ENCODE measurements at regions not wholly inside any gene's neighbourhood (a gene's known extent, or its start where the extent isn't known, plus 50 kb on each side); places are given as distances from the start of the nearest gene placed in this dataset.

DNA sequence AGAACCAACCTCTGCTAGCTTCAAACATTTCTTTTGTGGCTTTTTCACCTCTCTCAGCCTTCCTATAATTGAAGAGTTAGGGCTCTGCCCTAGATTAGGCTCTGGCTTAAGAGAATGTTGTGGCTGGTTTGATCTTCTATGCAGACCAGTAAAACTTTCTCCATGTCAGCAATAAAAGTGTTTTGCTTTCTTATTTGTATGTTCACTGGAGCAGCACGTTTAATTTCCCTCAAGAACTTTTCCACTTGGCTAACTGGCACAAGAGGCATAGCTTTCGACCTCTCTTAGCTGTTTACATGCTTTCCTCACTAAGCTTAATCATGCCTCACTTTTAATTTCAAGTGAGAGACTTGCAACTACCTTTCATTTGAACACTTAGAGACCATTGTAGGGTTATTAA, 964.7 kb downstream of the ROBO2 start:
- DNase-seq (ENCODE audit: extremely low read depth, low read depth), result no peak
- TF ChIP-seq, protein P1, sequence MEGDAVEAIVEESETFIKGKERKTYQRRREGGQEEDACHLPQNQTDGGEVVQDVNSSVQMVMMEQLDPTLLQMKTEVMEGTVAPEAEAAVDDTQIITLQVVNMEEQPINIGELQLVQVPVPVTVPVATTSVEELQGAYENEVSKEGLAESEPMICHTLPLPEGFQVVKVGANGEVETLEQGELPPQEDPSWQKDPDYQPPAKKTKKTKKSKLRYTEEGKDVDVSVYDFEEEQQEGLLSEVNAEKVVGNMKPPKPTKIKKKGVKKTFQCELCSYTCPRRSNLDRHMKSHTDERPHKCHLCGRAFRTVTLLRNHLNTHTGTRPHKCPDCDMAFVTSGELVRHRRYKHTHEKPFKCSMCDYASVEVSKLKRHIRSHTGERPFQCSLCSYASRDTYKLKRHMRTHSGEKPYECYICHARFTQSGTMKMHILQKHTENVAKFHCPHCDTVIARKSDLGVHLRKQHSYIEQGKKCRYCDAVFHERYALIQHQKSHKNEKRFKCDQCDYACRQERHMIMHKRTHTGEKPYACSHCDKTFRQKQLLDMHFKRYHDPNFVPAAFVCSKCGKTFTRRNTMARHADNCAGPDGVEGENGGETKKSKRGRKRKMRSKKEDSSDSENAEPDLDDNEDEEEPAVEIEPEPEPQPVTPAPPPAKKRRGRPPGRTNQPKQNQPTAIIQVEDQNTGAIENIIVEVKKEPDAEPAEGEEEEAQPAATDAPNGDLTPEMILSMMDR (IDR thresholded peaks at IDR 0.05; ENCODE audit: low read depth, low read length, missing control alignments), result no peak
- H3K4me3 ChIP-seq (replicated peaks; ENCODE audit: low read depth, low read length), result no peak overlapping the region

DNA sequence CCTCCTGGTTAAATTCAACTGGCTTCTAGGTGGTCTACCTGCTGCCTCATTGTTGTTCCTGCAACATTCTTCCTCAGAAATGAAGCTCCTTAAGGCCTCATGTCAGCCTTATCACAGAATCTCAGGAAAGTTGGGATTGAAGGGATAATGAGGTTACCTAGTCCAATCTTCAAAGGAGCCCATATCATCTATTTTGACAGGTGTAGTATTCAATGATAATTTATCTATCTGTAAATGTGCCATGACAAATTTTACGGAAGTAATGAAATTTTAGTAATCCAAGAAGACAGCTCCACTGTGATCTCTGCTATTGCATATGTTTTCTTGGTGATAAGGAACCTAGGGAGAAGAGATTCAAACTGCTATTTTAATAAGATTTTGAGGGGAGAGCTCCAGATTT, 973.8 kb downstream of the ROBO2 start:
- TF ChIP-seq, protein P1 (IDR thresholded peaks at IDR 0.05; ENCODE audit: low read depth, low read length, missing control alignments), result no peak
- DNase-seq (ENCODE audit: extremely low read depth, low read depth), result no peak

DNA sequence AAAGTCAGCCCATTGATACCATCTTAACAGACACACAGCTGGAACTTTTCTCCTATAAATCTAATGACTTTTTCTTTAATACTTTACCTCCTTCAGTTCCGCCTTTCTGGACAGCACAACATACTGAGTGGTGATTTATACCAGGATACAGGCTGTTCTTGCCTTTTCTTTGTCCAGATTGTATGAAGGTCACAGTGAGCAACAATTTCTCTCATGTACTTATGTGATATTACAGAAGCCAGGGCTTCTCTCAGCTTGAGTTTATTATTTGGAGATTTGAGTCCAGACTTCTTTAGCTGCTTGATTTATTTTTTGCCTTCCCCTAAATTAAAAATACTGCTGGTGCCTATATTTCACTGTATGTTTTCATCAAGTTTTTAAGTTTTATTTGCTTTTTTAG, 976.0 kb downstream of the ROBO2 start:
- TF ChIP-seq, protein P1 (IDR thresholded peaks at IDR 0.05; ENCODE audit: low read depth, low read length, missing control alignments), result no peak

More for the DNA sequence above, 973.8 kb downstream of the ROBO2 start:
- H3K4me3 ChIP-seq (replicated peaks; ENCODE audit: low read depth, low read length), result no peak overlapping the region

DNA sequence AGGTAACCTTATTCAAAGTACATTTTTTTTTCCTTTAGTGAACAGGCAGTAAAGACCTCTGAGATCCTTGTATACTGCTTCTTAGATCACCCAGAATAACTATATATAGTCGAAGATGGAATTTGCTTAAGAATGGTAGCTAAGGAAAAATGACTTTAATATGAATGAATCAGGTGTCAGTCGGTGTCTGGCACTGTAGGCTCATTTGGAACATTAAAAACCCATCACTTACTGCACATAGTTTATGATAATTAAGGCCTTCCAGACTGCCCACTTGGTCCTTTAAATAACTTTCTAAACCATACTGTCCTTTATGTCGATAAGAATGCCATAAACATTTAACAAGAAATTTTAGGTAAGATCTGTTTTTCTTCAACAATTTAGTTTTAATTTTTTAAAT, 981.8 kb downstream of the ROBO2 start:
- no peak overlapping the region for H3K4me3 ChIP-seq (replicated peaks; ENCODE audit: low read depth, low read length)
- DNase-seq (ENCODE audit: extremely low read depth, low read depth), result no peak
- TF ChIP-seq, protein P1 (IDR thresholded peaks at IDR 0.05; ENCODE audit: low read depth, low read length, missing control alignments), result no peak

More for the DNA sequence above, 976.0 kb downstream of the ROBO2 start:
- no peak overlapping the region for H3K4me3 ChIP-seq (replicated peaks; ENCODE audit: low read depth, low read length)
- DNase-seq (ENCODE audit: extremely low read depth, low read depth), result no peak

DNA sequence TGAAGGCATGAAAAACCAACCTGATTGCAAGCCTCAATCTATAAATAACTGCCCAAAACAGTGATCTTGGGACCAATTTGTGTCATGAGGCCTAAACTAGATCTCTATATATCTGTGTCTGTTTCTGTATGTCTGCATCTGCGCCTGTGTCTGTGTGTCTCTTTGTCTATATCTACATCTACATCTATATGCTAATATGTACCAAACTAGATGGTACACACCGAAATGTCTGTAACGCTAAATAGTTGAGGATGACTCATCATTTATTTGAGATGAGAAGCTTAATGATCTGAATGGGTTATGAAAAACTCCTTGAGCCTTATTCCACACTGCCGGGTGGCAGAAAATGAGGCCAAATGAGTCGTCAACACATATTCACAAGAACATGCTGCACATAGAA, 982.3 kb downstream of the ROBO2 start:
- TF ChIP-seq, protein P1 (IDR thresholded peaks at IDR 0.05; ENCODE audit: low read depth, low read length, missing control alignments), result no peak
- no peak overlapping the region for H3K4me3 ChIP-seq (replicated peaks; ENCODE audit: low read depth, low read length)
- no peak for DNase-seq (ENCODE audit: extremely low read depth, low read depth)

DNA sequence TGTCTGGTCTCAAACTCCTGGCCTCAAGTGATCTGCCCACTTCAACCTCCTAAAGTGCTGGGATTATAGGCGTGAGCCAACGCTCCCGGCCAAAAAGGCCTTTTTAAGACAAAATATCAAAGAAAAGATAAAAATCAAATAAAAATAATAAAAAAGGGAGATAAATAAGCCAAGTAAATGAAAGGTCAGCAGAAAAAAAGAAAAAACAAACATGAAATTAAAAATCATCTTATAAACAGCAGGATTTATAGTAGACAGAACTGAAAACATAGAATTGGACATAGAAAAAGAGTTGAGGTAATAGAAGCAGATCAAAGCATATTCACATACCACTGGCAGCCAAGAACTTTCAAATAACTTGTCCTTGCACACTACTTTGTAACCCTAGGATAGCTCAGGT, 983.4 kb downstream of the ROBO2 start:
- TF ChIP-seq, protein P1 (IDR thresholded peaks at IDR 0.05; ENCODE audit: low read depth, low read length, missing control alignments), result no peak
- H3K4me3 ChIP-seq (replicated peaks; ENCODE audit: low read depth, low read length), result no peak overlapping the region
- no peak for DNase-seq (ENCODE audit: extremely low read depth, low read depth)

DNA sequence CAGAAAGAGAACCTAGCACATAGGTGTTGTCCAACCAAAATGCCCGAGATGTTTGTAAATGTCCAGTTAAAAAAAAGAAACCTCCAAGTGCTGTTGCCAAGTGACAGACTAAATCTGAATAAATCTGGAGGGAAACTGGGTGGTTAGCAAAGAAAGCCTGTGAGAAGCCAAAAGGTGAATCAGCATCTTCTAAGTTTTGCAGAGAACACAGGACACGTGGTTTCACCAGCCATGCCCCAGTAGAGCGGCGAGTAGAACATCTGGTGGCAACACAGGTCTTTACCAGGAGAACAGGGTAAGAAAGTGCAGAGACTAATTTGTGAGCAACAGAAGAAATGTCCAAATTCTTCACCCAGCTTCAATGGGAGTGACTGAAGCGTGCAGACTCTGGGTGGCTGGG, 986.0 kb downstream of the ROBO2 start:
- TF ChIP-seq, protein P1 (IDR thresholded peaks at IDR 0.05; ENCODE audit: low read depth, low read length, missing control alignments), result no peak
- H3K4me3 ChIP-seq (replicated peaks; ENCODE audit: low read depth, low read length), result no peak overlapping the region
- DNase-seq (ENCODE audit: extremely low read depth, low read depth), result no peak
